ENCODE measurements at regions not wholly inside any gene's neighbourhood (a gene's known extent, or its start where the extent isn't known, plus 50 kb on each side); places are given as distances from the start of the nearest gene placed in this dataset.

GRCh38 chr10:36440539-36440938 lies 684.9 kb upstream of the ANKRD30A start:
- no peak for TF ChIP-seq CTCF (conservative IDR thresholded peaks at IDR 0.05)
- TF ChIP-seq EZH2 (IDR thresholded peaks at IDR 0.05; ENCODE audit: low read depth): no peak
